Smooth muscle cell (in vitro differentiated cells): ENCODE measurements at regions not wholly inside any gene's neighbourhood (a gene's known extent, or its start where the extent isn't known, plus 50 kb on each side); places are given as distances from the start of the nearest gene placed in this dataset.

Experiments used
- DNase-seq: peaks from one replicate; lab custom pipeline; 2025; ENCODE audit not compliant: unreplicated experiment; lab: John Stamatoyannopoulos, UW
- H2AFZ ChIP-seq: fragments of 200-600 bp; sonication (generic); 2 replicates; pipeline ENCODE4 v1.6.0; 2016; ENCODE audit warnings: antibody characterized with exemption, low read depth, mild to moderate bottlenecking
- H3F3A ChIP-seq: fragments of 200-600 bp; sonication (generic); 2 replicates; pipeline ENCODE4 v1.6.0; 2017; ENCODE audit warnings: antibody characterized with exemption, low read depth
- H3K27ac ChIP-seq: fragments of 200-600 bp; sonication (generic); 2 replicates; pipeline ENCODE4 v1.5.1; 2016; ENCODE audit warnings: low read depth, mild to moderate bottlenecking
- H3K27me3 ChIP-seq: fragments of 200-600 bp; sonication (generic); 2 replicates; pipeline ENCODE4 v1.6.1; 2016; ENCODE audit warnings: low read depth, mild to moderate bottlenecking
- H3K36me3 ChIP-seq: fragments of 200-600 bp; sonication (generic); 2 replicates; pipeline ENCODE4 v1.5.1; 2016; ENCODE audit warnings: low read depth
- H3K4me1 ChIP-seq: fragments of 200-600 bp; sonication (generic); 2 replicates; pipeline ENCODE4 v1.5.1; 2016; ENCODE audit warnings: low read depth
- H3K4me2 ChIP-seq: fragments of 200-600 bp; sonication (generic); 2 replicates; pipeline ENCODE4 v1.6.0; 2016; ENCODE audit warnings: mild to moderate bottlenecking
- H3K4me3 ChIP-seq: fragments of 200-600 bp; sonication (generic); 2 replicates; pipeline ENCODE4 v1.5.1; 2016; ENCODE audit warnings: mild to moderate bottlenecking
- H3K79me2 ChIP-seq: fragments of 200-600 bp; sonication (generic); 2 replicates; pipeline ENCODE4 v1.6.0; 2016; ENCODE audit warnings: low read depth, mild to moderate bottlenecking
- H3K9ac ChIP-seq: fragments of 200-600 bp; sonication (generic); 2 replicates; pipeline ENCODE4 v1.6.0; 2016; ENCODE audit warnings: low read depth
- H3K9me3 ChIP-seq: fragments of 200-600 bp; sonication (generic); replicated peaks from 2 replicates; pipeline ENCODE4 v1.5.1; 2016; ENCODE audit warnings: low read depth
- H4K20me1 ChIP-seq: fragments of 200-600 bp; sonication (generic); 2 replicates; pipeline ENCODE4 v1.6.0; 2016; ENCODE audit warnings: low read depth
- CTCF ChIP-seq: fragments of 200-600 bp; sonication (generic); IDR thresholded peaks from 2 replicates; pipeline ENCODE4 v1.5.1; 2017; ENCODE audit warnings: borderline replicate concordance, mild to moderate bottlenecking, antibody characterized with exemption; ENCODE audit not compliant: insufficient read depth, poor library complexity, severe bottlenecking
- WGBS: methylation state at CpG from one replicate; pipeline ENCODE4 v1.1.7; 2016; ENCODE audit warnings: low lambda C conversion rate; 5-methylcytosine and 5-hydroxymethylcytosine counted together

GRCh38 chr17:79473876-79474440, 136.9 kb downstream of the RBFOX3 start:
- no peaks in the 10 kb centered on the region for H3K79me2 ChIP-seq
- no peak overlapping the region for H3K4me3 ChIP-seq
- H3F3A ChIP-seq: no peaks in the 10 kb centered on the region
- no peak overlapping the region for H3K4me2 ChIP-seq
- H2AFZ ChIP-seq: no peak overlapping the region
- 91% methylated on average over 12 of the region's 12 CpGs for WGBS
- no peak for DNase-seq
- no peaks in the 10 kb centered on the region for H4K20me1 ChIP-seq
- H3K4me1 ChIP-seq: no peaks in the 10 kb centered on the region
- no peak overlapping the region for H3K27ac ChIP-seq
- H3K9ac ChIP-seq: no peak overlapping the region
- no peaks in the 10 kb centered on the region for H3K9me3 ChIP-seq
- H3K27me3 ChIP-seq: peaks cover 41% of the 10 kb centered on the region
- TF ChIP-seq CTCF: no peak
- H3K36me3 ChIP-seq: no peaks in the 10 kb centered on the region

- Histone ChIP-seq H3K36me3 (no peaks in the 10 kb centered on the region), H3K79me2 (no peaks in the 10 kb centered on the region), H2AFZ (no peak overlapping the region), H3K27me3 (peaks cover 43% of the 10 kb centered on the region), H3K27ac (no peak overlapping the region), H3K4me1 (no peaks in the 10 kb centered on the region), H3K9ac (no peak overlapping the region), H3K4me2 (no peak overlapping the region), H4K20me1 (no peaks in the 10 kb centered on the region), H3K4me3 (no peak overlapping the region), H3F3A (no peaks in the 10 kb centered on the region), H3K9me3 (no peaks in the 10 kb centered on the region)
- no peak for TF ChIP-seq CTCF
- WGBS: 82% methylated on average over 14 of the region's 14 CpGs
- no peak for DNase-seq
Observed at GRCh38 chr17:79473111-79473875, 137.6 kb downstream of the RBFOX3 start.

DNA sequence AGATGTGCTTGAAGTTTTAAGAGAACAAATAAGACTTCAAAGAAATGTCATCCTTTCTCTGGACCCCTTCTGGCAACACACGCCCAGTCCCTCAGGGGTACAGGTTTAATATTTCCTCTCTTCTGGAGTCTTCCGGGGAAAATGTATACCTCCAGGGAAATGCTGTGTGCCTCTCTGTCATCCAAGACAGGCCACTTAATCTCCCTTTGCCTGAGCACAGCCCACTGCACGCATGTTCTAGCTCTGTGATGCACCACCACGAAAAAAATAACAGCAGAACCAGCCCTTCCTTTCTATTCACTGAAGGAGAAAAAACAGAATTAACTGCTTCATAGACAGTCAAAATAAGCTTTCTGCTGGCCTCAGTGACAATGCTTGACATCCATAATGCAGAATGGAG, 140.1 kb downstream of the RBFOX3 start:
- H2AFZ ChIP-seq: no peak overlapping the region
- H3K36me3 ChIP-seq: no peaks in the 10 kb centered on the region
- no peak for DNase-seq
- 88% methylated on average over 4 of the region's 4 CpGs for WGBS
- no peak overlapping the region for H3K4me2 ChIP-seq
- no peaks in the 10 kb centered on the region for H4K20me1 ChIP-seq
- no peak overlapping the region for H3K4me3 ChIP-seq
- H3K9me3 ChIP-seq: no peaks in the 10 kb centered on the region
- TF ChIP-seq CTCF: no peak
- H3K27ac ChIP-seq: no peak overlapping the region
- no peak overlapping the region for H3K9ac ChIP-seq
- no peaks in the 10 kb centered on the region for H3K4me1 ChIP-seq
- H3K27me3 ChIP-seq: peaks cover 36% of the 10 kb centered on the region
- no peaks in the 10 kb centered on the region for H3F3A ChIP-seq
- H3K79me2 ChIP-seq: no peaks in the 10 kb centered on the region

DNA sequence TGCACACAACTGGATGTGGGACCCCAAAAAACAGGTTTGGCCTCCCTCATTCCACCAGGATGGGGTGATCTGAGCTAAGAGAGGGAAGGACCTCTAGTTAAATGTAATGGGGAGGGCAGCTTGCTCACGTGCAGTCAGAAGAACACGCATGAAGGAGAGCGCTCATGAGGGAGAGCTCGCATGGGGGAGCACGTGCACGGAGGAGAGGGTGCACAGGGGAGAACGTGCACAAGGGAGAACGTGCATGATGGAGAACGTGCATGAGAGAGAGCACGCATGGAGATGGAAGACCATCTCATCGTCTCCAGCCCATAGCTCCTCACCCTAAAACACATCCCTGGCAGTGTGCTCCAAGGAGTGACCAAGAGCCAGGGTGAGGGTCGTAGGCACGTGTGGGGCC, 141.2 kb downstream of the RBFOX3 start:
- no peak overlapping the region for H3K9ac ChIP-seq
- H3K4me1 ChIP-seq: no peaks in the 10 kb centered on the region
- no peaks in the 10 kb centered on the region for H3K9me3 ChIP-seq
- no peak overlapping the region for H3K4me3 ChIP-seq
- no peak overlapping the region for H2AFZ ChIP-seq
- no peak for DNase-seq
- WGBS: 88% methylated on average over 13 of the region's 13 CpGs
- H3F3A ChIP-seq: no peaks in the 10 kb centered on the region
- peaks cover 28% of the 10 kb centered on the region for H3K27me3 ChIP-seq
- H3K79me2 ChIP-seq: no peaks in the 10 kb centered on the region
- H4K20me1 ChIP-seq: no peaks in the 10 kb centered on the region
- no peak overlapping the region for H3K4me2 ChIP-seq
- no peak for TF ChIP-seq CTCF
- no peak overlapping the region for H3K27ac ChIP-seq
- H3K36me3 ChIP-seq: no peaks in the 10 kb centered on the region
